ENCODE measurements at regions not wholly inside any gene's neighbourhood (a gene's known extent, or its start where the extent isn't known, plus 50 kb on each side); places are given as distances from the start of the nearest gene placed in this dataset.

DNA sequence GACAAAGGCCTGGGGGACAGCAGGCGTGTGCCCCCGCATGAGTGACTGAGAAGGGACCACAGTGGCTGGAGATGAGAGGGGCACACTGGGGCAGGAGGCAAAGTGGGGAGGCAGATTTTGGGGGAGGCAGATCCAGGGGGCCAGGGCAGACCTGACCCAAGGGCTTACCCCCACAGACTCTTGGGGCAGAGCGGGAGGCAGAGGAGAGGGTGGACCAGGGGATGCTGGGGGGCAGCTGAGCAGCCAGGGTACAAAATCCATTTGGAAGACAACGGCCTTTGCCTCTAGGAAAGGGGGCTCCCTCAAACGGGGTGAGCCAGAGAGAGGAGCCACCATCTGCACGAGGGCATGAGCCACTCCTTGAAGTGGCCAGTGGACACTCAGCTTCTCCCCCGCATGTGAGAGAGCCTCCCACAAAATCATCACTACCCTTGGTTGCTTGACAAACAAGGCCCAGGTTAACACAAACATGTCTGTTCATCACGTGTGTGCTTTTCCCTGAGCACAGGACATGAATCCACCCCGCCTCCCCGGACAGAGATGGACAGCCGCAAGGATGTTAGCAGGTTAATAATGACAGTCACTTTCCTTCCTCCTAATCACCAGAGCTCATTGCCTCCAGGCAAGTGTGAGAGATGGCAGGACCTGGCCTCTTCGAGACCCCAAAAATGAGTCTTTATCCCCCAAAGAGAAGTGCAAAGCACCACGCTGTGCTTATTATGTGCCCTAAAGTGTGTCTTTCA lies 72.0 kb upstream of the RAB6C start:
- TF ChIP-seq, protein P1, sequence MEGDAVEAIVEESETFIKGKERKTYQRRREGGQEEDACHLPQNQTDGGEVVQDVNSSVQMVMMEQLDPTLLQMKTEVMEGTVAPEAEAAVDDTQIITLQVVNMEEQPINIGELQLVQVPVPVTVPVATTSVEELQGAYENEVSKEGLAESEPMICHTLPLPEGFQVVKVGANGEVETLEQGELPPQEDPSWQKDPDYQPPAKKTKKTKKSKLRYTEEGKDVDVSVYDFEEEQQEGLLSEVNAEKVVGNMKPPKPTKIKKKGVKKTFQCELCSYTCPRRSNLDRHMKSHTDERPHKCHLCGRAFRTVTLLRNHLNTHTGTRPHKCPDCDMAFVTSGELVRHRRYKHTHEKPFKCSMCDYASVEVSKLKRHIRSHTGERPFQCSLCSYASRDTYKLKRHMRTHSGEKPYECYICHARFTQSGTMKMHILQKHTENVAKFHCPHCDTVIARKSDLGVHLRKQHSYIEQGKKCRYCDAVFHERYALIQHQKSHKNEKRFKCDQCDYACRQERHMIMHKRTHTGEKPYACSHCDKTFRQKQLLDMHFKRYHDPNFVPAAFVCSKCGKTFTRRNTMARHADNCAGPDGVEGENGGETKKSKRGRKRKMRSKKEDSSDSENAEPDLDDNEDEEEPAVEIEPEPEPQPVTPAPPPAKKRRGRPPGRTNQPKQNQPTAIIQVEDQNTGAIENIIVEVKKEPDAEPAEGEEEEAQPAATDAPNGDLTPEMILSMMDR (IDR thresholded peaks at IDR 0.05; ENCODE audit: insufficient read depth, low read length, poor library complexity, severe bottlenecking), result no peak
- no peak for TF ChIP-seq EZH2phosphoT487 (conservative IDR thresholded peaks at IDR 0.05; ENCODE audit: low read length)

DNA sequence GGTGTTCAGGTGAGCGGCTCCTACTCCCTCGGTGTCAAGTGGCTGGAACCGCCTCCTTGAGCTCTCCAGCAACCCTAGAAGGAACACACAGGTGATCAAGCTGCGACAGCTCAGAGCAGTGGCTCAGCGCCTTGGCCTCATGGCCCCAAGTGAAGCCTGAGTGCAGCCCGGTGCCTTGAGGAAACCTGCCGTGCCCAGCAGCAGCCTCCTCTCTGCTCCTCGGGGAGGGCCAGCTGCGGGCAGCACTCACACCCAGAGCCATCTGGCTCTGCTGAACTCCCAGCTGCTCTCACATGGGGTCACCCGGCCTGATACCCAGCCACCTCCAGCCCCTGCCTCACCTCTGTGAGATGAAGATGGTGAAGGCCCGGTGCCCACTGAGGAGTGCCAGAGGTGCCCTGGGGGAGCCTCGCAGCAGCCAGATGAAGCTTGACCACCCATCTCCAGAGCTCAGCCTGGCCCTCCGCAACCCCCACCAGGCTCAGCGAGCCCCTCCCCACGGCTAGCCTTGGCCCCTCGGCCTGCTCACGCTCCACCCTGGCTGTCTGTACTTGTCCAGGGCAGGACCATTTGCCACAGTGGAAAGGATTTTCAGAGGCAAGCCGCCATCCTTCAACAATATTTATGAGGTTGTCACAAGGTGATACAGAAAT lies 70.6 kb upstream of the RAB6C start:
- no peaks in the 10 kb centered on the region for H3F3A ChIP-seq (ENCODE audit: insufficient read depth)
- no peaks in the 10 kb centered on the region for H3K27me3 ChIP-seq (ENCODE audit: low read length)
- TF ChIP-seq EZH2phosphoT487 (conservative IDR thresholded peaks at IDR 0.05; ENCODE audit: low read length), result no peak
- TF ChIP-seq, protein P1 (IDR thresholded peaks at IDR 0.05; ENCODE audit: insufficient read depth, low read length, poor library complexity, severe bottlenecking), result no peak
- H3K9me2 ChIP-seq (replicated peaks; ENCODE audit: insufficient read depth, low read length), result no peaks in the 10 kb centered on the region
- no peak overlapping the region for H3K4me2 ChIP-seq (ENCODE audit: low read depth, low read length, poor library complexity, severe bottlenecking)
- H3K27ac ChIP-seq (ENCODE audit: low read depth, low read length), result no peak overlapping the region
- H3K9ac ChIP-seq (ENCODE audit: low read length), result no peak overlapping the region
- H3K9me3 ChIP-seq (ENCODE audit: insufficient read depth, low read length), result no peaks in the 10 kb centered on the region
- H2AFZ ChIP-seq (ENCODE audit: low read depth, low read length, severe bottlenecking), result no peak overlapping the region
- H3K4me3 ChIP-seq (ENCODE audit: insufficient read depth, low read length, poor library complexity, severe bottlenecking), result no peak overlapping the region
- no peaks in the 10 kb centered on the region for H3K36me3 ChIP-seq (ENCODE audit: low read length)
- no peaks in the 10 kb centered on the region for H4K20me1 ChIP-seq (ENCODE audit: low read depth, low read length)
- H3K79me2 ChIP-seq (ENCODE audit: insufficient read depth, low read length), result no peaks in the 10 kb centered on the region

More for the DNA sequence above, 72.0 kb upstream of the RAB6C start:
- Histone ChIP-seq H3K79me2 (ENCODE audit: insufficient read depth, low read length) (no peaks in the 10 kb centered on the region), H2AFZ (ENCODE audit: low read depth, low read length, severe bottlenecking) (no peak overlapping the region), H3K4me2 (ENCODE audit: low read depth, low read length, poor library complexity, severe bottlenecking) (no peak overlapping the region), H3K4me3 (ENCODE audit: insufficient read depth, low read length, poor library complexity, severe bottlenecking) (no peak overlapping the region), H3K9me3 (ENCODE audit: insufficient read depth, low read length) (no peaks in the 10 kb centered on the region), H3K27ac (ENCODE audit: low read depth, low read length) (no peak overlapping the region), H3K9ac (ENCODE audit: low read length) (no peak overlapping the region), H3K36me3 (ENCODE audit: low read length) (no peaks in the 10 kb centered on the region), H3K27me3 (ENCODE audit: low read length) (no peaks in the 10 kb centered on the region), H3K9me2 (replicated peaks; ENCODE audit: insufficient read depth, low read length) (no peaks in the 10 kb centered on the region), H3F3A (ENCODE audit: insufficient read depth) (no peaks in the 10 kb centered on the region), H4K20me1 (ENCODE audit: low read depth, low read length) (no peaks in the 10 kb centered on the region)

DNA sequence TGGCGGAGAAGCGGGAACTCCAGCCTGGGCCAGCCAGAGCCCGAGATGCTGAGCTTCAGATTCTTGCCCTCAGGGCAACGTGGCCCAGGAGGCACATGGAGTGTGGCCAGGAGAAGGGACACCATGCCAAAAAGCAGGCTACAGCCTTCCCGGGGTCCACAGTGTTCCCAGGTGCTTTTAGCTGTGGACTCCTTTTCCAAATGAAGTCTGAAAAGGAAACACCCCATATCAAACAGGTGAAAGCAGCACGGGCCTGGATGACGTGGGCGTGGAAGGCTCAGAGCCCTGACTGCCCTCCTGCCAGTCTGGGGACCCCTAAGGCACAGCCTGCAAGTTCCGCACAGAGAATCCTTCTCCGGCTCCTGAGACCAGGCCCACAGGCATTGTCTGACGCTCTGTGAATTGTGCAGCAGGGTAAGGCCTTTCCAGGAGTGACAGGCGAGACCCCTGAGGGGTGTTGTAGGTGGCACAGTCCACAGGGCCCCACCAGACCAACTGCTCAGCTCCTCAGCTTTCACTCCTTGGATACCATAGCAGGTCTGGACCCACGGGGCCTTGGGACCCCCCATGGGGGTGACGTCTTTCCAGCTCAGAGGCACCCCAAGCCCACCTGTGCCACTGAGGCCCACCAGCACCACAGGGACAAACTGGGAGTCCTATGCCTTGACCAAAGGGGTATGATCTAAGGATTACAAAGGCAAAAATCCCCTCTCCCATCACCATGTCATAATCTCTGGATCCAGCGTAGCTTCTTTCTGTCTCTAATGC lies 69.6 kb upstream of the RAB6C start:
- no peaks in the 10 kb centered on the region for H3F3A ChIP-seq (ENCODE audit: insufficient read depth)
- H3K36me3 ChIP-seq (ENCODE audit: low read length), result no peaks in the 10 kb centered on the region
- TF ChIP-seq, protein P1 (IDR thresholded peaks at IDR 0.05; ENCODE audit: insufficient read depth, low read length, poor library complexity, severe bottlenecking), result no peak
- no peak for TF ChIP-seq EZH2phosphoT487 (conservative IDR thresholded peaks at IDR 0.05; ENCODE audit: low read length)
- no peaks in the 10 kb centered on the region for H3K9me2 ChIP-seq (replicated peaks; ENCODE audit: insufficient read depth, low read length)
- H3K27ac ChIP-seq (ENCODE audit: low read depth, low read length), result no peak overlapping the region
- no peak overlapping the region for H3K4me2 ChIP-seq (ENCODE audit: low read depth, low read length, poor library complexity, severe bottlenecking)
- no peaks in the 10 kb centered on the region for H3K9me3 ChIP-seq (ENCODE audit: insufficient read depth, low read length)
- H4K20me1 ChIP-seq (ENCODE audit: low read depth, low read length), result no peaks in the 10 kb centered on the region
- H3K79me2 ChIP-seq (ENCODE audit: insufficient read depth, low read length), result no peaks in the 10 kb centered on the region
- no peak overlapping the region for H3K4me3 ChIP-seq (ENCODE audit: insufficient read depth, low read length, poor library complexity, severe bottlenecking)
- H3K27me3 ChIP-seq (ENCODE audit: low read length), result no peaks in the 10 kb centered on the region
- no peak overlapping the region for H3K9ac ChIP-seq (ENCODE audit: low read length)
- no peak overlapping the region for H2AFZ ChIP-seq (ENCODE audit: low read depth, low read length, severe bottlenecking)
